GM12878 (cell line): ENCODE measurements at regions not wholly inside any gene's neighbourhood (a gene's known extent, or its start where the extent isn't known, plus 50 kb on each side); places are given as distances from the start of the nearest gene placed in this dataset.

Experiments
- TF ChIP-seq, protein P1 (sequence below): fragments of 450-650 bp; IDR thresholded peaks from 2 replicates; pipeline ENCODE4 v1.6.1; 2017; ENCODE audit warnings: mild to moderate bottlenecking
- TF ChIP-seq, protein P2 (sequence below), 3 experiments: IDR thresholded peaks in 2 of 3; conservative IDR thresholded peaks in 1 of 3; 2 replicates each; pipeline ENCODE4 v1.5.1; 2011; ENCODE audit warnings: low read depth in 3 of 3, low read length in 3 of 3, mild to moderate bottlenecking in 3 of 3, control low read depth in 2 of 3, moderate library complexity in 2 of 3, inconsistent platforms in 1 of 3, mixed read lengths in 1 of 3; ENCODE audit not compliant: control insufficient read depth in 2 of 3, insufficient read depth in 1 of 3; ENCODE audit errors: extremely low read depth in 1 of 3
- TF ChIP-seq, protein P3 (sequence below): IDR thresholded peaks from 2 replicates; pipeline ENCODE4 v1.6.1; 2012; ENCODE audit warnings: low read depth, low read length, improper control_type of control experiment

DNA sequence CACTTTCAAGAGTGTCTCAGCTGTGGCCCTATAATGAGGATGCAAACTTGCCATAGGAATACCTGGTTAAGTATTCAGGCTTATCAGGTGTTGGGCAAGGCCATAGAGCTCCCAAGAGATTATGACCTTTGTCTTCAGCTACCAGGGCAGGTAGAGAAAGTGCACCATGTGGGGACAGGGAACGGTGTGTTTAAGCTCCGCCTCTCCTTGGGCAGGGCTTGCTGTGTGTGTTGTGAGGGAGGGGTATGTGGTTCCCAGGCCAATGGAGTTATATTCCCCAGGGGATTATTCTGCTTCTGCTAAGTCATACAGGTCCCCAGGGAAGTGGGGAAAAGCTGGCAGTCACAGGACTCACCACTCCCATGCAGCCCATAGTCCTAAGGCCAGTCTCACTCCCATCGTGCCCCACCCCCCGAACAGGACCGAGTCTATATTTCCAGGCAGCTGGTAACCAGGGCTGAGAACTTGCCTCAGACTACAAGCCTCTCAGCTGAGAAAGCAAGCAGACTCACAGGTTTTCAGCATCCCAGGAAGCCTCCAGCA is 660.2 kb downstream of the HTR1B start:
- TF ChIP-seq, protein P1, sequence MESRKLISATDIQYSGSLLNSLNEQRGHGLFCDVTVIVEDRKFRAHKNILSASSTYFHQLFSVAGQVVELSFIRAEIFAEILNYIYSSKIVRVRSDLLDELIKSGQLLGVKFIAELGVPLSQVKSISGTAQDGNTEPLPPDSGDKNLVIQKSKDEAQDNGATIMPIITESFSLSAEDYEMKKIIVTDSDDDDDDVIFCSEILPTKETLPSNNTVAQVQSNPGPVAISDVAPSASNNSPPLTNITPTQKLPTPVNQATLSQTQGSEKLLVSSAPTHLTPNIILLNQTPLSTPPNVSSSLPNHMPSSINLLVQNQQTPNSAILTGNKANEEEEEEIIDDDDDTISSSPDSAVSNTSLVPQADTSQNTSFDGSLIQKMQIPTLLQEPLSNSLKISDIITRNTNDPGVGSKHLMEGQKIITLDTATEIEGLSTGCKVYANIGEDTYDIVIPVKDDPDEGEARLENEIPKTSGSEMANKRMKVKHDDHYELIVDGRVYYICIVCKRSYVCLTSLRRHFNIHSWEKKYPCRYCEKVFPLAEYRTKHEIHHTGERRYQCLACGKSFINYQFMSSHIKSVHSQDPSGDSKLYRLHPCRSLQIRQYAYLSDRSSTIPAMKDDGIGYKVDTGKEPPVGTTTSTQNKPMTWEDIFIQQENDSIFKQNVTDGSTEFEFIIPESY, result no peak
- TF ChIP-seq, protein P2, sequence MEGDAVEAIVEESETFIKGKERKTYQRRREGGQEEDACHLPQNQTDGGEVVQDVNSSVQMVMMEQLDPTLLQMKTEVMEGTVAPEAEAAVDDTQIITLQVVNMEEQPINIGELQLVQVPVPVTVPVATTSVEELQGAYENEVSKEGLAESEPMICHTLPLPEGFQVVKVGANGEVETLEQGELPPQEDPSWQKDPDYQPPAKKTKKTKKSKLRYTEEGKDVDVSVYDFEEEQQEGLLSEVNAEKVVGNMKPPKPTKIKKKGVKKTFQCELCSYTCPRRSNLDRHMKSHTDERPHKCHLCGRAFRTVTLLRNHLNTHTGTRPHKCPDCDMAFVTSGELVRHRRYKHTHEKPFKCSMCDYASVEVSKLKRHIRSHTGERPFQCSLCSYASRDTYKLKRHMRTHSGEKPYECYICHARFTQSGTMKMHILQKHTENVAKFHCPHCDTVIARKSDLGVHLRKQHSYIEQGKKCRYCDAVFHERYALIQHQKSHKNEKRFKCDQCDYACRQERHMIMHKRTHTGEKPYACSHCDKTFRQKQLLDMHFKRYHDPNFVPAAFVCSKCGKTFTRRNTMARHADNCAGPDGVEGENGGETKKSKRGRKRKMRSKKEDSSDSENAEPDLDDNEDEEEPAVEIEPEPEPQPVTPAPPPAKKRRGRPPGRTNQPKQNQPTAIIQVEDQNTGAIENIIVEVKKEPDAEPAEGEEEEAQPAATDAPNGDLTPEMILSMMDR (IDR thresholded peaks at IDR 0.05 in 2 of 3, conservative IDR thresholded peaks at IDR 0.05 in 1 of 3; ENCODE audit: control insufficient read depth in 2 of 3, extremely low read depth in 1 of 3, insufficient read depth in 1 of 3, low read depth in 3 of 3, low read length in 3 of 3), result no peak
- TF ChIP-seq, protein P3, sequence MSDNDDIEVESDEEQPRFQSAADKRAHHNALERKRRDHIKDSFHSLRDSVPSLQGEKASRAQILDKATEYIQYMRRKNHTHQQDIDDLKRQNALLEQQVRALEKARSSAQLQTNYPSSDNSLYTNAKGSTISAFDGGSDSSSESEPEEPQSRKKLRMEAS, result no peak
